Neural progenitor cell (in vitro differentiated cells): ENCODE measurements at regions not wholly inside any gene's neighbourhood (a gene's known extent, or its start where the extent isn't known, plus 50 kb on each side); places are given as distances from the start of the nearest gene placed in this dataset.

ENCODE experiments used
- CTCF ChIP-seq: fragments of 200-600 bp; sonication (generic); IDR thresholded peaks from 2 replicates; pipeline ENCODE4 v1.5.1; 2017; ENCODE audit warnings: antibody characterized with exemption, mild to moderate bottlenecking
- EZH2phosphoT487 ChIP-seq: fragments of 200-600 bp; sonication (generic); IDR thresholded peaks from 2 replicates; pipeline ENCODE4 v1.6.1; 2017; ENCODE audit warnings: antibody characterized with exemption

GRCh38 chr2:19675003-19675629 lies 226.7 kb downstream of the TTC32 start:
- TF ChIP-seq CTCF (no peak), EZH2phosphoT487 (no peak)
